Bronchial epithelial cell (primary cell): ENCODE measurements at regions not wholly inside any gene's neighbourhood (a gene's known extent, or its start where the extent isn't known, plus 50 kb on each side); places are given as distances from the start of the nearest gene placed in this dataset.
A peak's percentile ranks its signal among the peaks of the same experiment; 100 is the strongest.

Experiments used
- DNase-seq: peaks from one replicate; pipeline ENCODE4 v3.0.0-alpha.2; 2010; ENCODE audit warnings: low read depth
- FAIRE-seq: peaks from 2 replicates; lab custom pipeline; 2011; peaks lifted over from hg19 to GRCh38; lab: Jason Lieb, UNC
- H3K27me3 ChIP-seq: 2 replicates; pipeline ENCODE4 v1.5.1; 2011; ENCODE audit warnings: low read length; ENCODE audit not compliant: control insufficient read depth, insufficient read depth
- H3K36me3 ChIP-seq: 2 replicates; pipeline ENCODE4 v1.5.1; 2011; ENCODE audit warnings: low read length; ENCODE audit not compliant: control insufficient read depth, insufficient read depth
- H3K4me3 ChIP-seq: 2 replicates; pipeline ENCODE4 v1.5.1; 2011; ENCODE audit warnings: mild to moderate bottlenecking, low read depth, low read length, control low read depth
- TF ChIP-seq, protein P1 (sequence below): IDR thresholded peaks from 2 replicates; pipeline ENCODE4 v1.5.1; 2011; ENCODE audit warnings: mild to moderate bottlenecking, moderate library complexity, low read length, control low read depth, inconsistent platforms; ENCODE audit not compliant: insufficient read depth, severe bottlenecking

DNA sequence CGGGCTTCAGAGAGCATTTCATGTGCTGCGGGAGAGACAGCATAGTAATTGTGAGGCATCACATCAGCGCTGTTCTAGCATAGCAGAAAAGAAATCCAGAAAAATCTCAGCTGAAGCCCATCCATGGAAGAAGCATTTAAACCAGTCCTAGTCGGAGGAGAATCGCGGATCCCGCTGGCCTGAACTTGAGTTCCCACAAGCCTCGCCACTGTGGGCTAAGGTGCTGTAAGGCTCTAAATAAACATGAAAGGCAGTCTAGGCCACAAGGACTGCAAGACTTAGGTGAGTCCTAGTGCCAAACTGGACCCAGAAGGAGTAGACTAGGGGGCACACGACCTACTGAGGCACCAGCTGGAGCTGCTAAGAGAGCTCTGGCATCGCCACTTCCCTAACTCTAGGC, 1225.3 kb upstream of the CHAC2 start:
- no peak for FAIRE-seq
- no peaks in the 10 kb centered on the region for H3K27me3 ChIP-seq

DNA sequence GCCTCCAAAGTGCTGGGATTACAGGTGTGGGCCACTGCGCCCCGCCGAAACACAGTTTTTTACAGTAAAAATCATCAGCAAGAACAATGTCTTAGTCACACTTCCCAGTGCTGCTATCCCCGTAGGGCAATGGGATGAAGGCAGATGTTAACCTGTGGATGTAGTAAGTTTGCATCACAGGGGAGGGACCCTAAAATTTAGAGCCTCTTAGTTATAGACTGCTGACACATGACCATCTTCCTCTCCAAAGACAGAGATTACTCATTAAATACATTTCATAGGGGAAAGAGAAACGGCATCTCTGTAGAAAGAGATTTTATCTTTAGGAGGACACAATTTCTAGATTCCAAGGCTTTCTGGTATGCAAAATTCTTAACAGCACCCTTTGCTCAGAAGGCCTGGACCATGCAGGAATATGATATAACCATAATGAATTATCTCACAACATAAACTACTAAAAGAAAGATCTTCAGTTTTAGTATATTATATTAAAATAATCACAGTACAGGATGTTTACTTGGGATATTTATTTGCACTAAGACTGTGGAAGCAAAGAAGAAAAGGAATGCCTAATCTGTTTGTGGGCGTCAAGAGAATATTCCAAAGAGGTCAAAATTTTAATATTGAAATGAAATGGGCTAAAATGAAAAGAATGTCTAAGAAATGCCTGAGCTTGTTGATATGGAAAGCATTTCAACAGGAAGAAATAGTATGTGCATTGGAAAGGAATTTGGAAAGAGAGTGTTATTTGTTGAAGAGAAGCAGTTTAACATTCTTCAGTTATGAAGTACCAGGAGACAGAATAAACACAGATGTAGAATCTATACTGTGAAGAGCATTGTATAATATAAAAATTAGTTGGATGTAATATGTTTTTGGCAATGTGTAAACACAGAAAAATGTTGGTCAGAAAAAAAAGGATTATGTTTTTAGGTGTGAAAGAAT, 1228.3 kb upstream of the CHAC2 start:
- TF ChIP-seq, protein P1, sequence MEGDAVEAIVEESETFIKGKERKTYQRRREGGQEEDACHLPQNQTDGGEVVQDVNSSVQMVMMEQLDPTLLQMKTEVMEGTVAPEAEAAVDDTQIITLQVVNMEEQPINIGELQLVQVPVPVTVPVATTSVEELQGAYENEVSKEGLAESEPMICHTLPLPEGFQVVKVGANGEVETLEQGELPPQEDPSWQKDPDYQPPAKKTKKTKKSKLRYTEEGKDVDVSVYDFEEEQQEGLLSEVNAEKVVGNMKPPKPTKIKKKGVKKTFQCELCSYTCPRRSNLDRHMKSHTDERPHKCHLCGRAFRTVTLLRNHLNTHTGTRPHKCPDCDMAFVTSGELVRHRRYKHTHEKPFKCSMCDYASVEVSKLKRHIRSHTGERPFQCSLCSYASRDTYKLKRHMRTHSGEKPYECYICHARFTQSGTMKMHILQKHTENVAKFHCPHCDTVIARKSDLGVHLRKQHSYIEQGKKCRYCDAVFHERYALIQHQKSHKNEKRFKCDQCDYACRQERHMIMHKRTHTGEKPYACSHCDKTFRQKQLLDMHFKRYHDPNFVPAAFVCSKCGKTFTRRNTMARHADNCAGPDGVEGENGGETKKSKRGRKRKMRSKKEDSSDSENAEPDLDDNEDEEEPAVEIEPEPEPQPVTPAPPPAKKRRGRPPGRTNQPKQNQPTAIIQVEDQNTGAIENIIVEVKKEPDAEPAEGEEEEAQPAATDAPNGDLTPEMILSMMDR = no peak
- Histone ChIP-seq H3K4me3 (no peak overlapping the region), H3K27me3 (no peaks in the 10 kb centered on the region), H3K36me3 (no peaks in the 10 kb centered on the region)
- peak; percentile 56 for DNase-seq
- no peak for FAIRE-seq

More for the DNA sequence above, 1225.3 kb upstream of the CHAC2 start:
- TF ChIP-seq, protein P1 = no peak
- no peak overlapping the region for H3K4me3 ChIP-seq
- no peak for DNase-seq
- no peaks in the 10 kb centered on the region for H3K36me3 ChIP-seq

DNA sequence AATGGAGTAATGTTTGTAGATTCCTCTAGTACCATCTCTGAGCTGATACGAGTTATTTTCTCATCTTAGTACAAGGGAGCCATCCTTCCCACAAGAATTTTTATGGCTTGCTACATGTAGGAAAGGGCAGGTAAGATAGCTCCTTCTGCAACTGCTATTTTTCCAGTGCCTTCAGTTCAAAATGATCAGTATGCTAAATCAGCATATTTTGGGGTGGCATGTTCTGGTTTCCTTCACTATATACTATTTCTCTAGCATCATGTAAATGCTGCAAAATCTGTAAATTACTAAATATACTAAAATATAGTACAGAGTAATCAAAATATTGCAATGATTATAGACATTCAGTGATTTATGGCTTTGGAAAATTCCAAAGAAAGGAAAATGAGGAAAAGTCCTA, 1230.0 kb upstream of the CHAC2 start:
- Histone ChIP-seq H3K27me3 (no peaks in the 10 kb centered on the region), H3K36me3 (no peaks in the 10 kb centered on the region), H3K4me3 (no peak overlapping the region)
- FAIRE-seq (no peak), DNase-seq (no peak)
- TF ChIP-seq, protein P1 = no peak

DNA sequence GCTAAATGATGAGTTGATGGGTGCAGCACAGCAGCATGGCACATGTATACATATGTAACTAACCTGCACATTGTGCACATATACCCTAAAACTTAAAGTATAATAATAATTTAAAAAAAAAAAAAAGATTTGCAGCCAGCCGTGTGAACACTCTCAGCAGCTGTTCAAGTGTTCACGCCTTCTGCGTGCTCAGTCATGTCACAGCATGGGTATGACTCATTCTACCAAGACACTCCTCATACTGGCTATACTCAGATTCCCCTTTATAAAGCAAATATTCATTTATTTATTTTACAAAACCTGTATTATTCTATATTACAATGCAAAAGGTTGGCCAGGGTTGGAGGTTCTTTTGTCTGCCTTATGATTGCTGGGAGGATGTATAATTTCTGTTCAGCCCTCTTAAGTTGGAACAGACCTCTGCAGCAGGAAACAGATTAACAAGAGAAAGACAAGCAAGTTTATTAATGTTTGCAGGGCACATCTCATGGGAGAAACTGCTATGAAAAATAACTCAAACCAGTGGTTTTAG, 1230.6 kb upstream of the CHAC2 start:
- TF ChIP-seq, protein P1 = no peak
- H3K36me3 ChIP-seq = no peaks in the 10 kb centered on the region
- FAIRE-seq = no peak
- peak; percentile 91 for DNase-seq
- H3K4me3 ChIP-seq = no peak overlapping the region
- no peaks in the 10 kb centered on the region for H3K27me3 ChIP-seq

DNA sequence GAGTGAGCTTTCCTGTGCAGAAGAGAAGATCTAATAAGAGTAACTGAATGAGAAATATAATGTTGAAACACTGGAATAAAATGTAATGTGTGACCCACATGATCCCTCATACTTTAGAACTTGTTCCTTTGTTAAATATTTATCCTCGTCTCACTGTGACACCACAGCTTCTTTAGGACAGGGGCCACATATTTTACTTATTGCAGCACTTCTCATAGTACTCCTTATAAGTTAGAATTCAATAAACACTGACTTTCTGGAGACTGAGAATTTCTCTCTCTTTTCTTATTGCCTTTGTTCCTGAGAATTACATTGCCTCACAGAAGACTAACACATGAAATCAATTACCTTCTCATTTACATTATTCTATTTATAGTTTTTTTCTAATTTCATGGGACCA, 1234.6 kb upstream of the CHAC2 start:
- Histone ChIP-seq H3K4me3 (no peak overlapping the region), H3K36me3 (no peaks in the 10 kb centered on the region), H3K27me3 (no peaks in the 10 kb centered on the region)
- TF ChIP-seq, protein P1 = no peak
- FAIRE-seq (no peak), DNase-seq (no peak)
